GM12878 (cell line): ENCODE measurements at regions not wholly inside any gene's neighbourhood (a gene's known extent, or its start where the extent isn't known, plus 50 kb on each side); places are given as distances from the start of the nearest gene placed in this dataset.

ENCODE experiments used
- DPF2 ChIP-seq: fragments of 450-650 bp; IDR thresholded peaks from 2 replicates; pipeline ENCODE4 v1.6.1; 2017; ENCODE audit warnings: mild to moderate bottlenecking
- MEF2A ChIP-seq: IDR thresholded peaks from 2 replicates; pipeline ENCODE4 v1.6.1; 2011; ENCODE audit warnings: low read depth, mild to moderate bottlenecking, low read length, moderate library complexity; ENCODE audit not compliant: insufficient read depth
- POLR2A ChIP-seq: IDR thresholded peaks from 2 replicates; pipeline ENCODE4 v1.6.1; 2011; ENCODE audit warnings: low read depth, mild to moderate bottlenecking, low read length
- SP1 ChIP-seq: IDR thresholded peaks from one replicate; pipeline ENCODE4 v1.6.1; 2011; ENCODE audit warnings: low read depth, low read length
- YY1 ChIP-seq: IDR thresholded peaks from 2 replicates; pipeline ENCODE4 v1.6.1; 2011; ENCODE audit warnings: low read depth, mild to moderate bottlenecking, low read length

GRCh38 chr4:20426028-20426427 lies 174.3 kb downstream of the SLIT2 start:
- TF ChIP-seq SP1 (no peak), DPF2 (no peak), YY1 (no peak), POLR2A (no peak), MEF2A (no peak)
